ENCODE measurements at regions not wholly inside any gene's neighbourhood (a gene's known extent, or its start where the extent isn't known, plus 50 kb on each side); places are given as distances from the start of the nearest gene placed in this dataset.

DNA sequence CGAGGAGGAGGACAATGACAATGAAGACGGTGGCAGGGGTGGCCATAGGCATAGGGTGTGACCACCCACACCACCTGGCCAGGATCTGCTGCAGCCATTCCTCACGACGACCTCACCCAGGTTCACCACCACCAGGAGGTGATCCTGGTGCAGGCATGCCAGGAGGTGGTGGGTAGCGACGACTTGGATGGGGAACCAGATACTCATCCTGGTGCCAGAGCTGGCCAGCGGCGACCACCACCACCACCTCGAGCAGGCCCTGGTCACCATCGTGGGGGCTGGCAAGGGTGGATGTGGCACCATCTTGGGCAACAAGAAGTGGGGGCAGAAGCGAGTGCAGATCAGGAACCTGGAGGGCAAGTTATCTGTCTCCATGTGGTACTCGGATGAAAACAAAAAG is 117.1 kb upstream of the NXPH2 start:
- TF ChIP-seq TAF1 (IDR thresholded peaks at IDR 0.05; ENCODE audit: low read depth, low read length): no peak
- TF ChIP-seq POLR2A (IDR thresholded peaks at IDR 0.05; ENCODE audit: low read depth, low read length): no peak
- TF ChIP-seq POLR2AphosphoS5 (IDR thresholded peaks at IDR 0.05; ENCODE audit: low read depth, low read length): no peak
- no peak for TF ChIP-seq SPI1 (IDR thresholded peaks at IDR 0.05; ENCODE audit: low read depth, low read length)
- no peak for TF ChIP-seq POU2F2 (IDR thresholded peaks at IDR 0.05; ENCODE audit: low read depth, low read length)
- no peak for TF ChIP-seq PAX5 (IDR thresholded peaks at IDR 0.05; ENCODE audit: insufficient read depth, low read length, severe bottlenecking)

Data from GM12891 (cell line).